ENCODE measurements at regions not wholly inside any gene's neighbourhood (a gene's known extent, or its start where the extent isn't known, plus 50 kb on each side); places are given as distances from the start of the nearest gene placed in this dataset.
A peak's percentile ranks its signal among the peaks of the same experiment; 100 is the strongest.

DNA sequence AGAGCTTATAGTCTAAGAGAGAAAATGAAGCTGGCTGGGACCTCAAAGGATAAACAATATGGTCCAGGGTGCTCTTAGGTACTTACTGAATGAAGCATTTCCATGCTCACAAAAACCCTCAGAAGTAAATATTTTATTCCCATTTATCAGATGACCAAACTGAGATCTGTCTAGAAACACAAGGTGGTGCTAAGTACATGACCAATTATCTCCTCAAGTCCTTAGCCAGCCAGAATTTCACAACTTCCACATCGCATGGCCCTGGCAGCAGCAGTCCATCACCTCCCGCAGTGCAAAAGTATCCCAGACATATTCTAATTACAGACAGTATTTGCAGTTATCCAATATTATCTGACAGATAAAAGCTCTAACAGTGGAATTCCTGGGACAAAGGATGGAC lies 321.7 kb upstream of the PROX1 start:
- DNase-seq = no peak
- no peaks in the 10 kb centered on the region for H3K27me3 ChIP-seq
- TF ChIP-seq POLR2AphosphoS5 (IDR thresholded peaks at IDR 0.05) (no peak), POLR2A (IDR thresholded peaks at IDR 0.05) (no peak), EP300 (IDR thresholded peaks at IDR 0.05; ENCODE audit: low read depth) (no peak)
- TF ChIP-seq, protein P1, sequence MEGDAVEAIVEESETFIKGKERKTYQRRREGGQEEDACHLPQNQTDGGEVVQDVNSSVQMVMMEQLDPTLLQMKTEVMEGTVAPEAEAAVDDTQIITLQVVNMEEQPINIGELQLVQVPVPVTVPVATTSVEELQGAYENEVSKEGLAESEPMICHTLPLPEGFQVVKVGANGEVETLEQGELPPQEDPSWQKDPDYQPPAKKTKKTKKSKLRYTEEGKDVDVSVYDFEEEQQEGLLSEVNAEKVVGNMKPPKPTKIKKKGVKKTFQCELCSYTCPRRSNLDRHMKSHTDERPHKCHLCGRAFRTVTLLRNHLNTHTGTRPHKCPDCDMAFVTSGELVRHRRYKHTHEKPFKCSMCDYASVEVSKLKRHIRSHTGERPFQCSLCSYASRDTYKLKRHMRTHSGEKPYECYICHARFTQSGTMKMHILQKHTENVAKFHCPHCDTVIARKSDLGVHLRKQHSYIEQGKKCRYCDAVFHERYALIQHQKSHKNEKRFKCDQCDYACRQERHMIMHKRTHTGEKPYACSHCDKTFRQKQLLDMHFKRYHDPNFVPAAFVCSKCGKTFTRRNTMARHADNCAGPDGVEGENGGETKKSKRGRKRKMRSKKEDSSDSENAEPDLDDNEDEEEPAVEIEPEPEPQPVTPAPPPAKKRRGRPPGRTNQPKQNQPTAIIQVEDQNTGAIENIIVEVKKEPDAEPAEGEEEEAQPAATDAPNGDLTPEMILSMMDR (IDR thresholded peaks at IDR 0.05) = no peak
- H3K9me3 ChIP-seq = no peaks in the 10 kb centered on the region
- no peak overlapping the region for H3K27ac ChIP-seq
- peaks cover 0 to 29% (median 14%) of the 10 kb centered on the region in 4 donors for H3K4me1 ChIP-seq
- intact Hi-C loops (cut with DNase I; ENCODE audit: low total_unique reads) = no loop called here
- 73 to 100% methylated on average over 1 to 2 of the region's 2 CpGs for WGBS, 2 donors (ENCODE audit: low coverage in 1 of 2)
- H3K36me3 ChIP-seq = no peaks in the 10 kb centered on the region
- in situ Hi-C loops (cut with MboI; ENCODE audit: low pct_ligation_motif_present in 1 of 4, low pct_unique_long_range_greater_than_20kb in 1 of 4, low sequenced_read_pairs in 3 of 4) = no loop called here
- no peak overlapping the region for H3K4me3 ChIP-seq

DNA sequence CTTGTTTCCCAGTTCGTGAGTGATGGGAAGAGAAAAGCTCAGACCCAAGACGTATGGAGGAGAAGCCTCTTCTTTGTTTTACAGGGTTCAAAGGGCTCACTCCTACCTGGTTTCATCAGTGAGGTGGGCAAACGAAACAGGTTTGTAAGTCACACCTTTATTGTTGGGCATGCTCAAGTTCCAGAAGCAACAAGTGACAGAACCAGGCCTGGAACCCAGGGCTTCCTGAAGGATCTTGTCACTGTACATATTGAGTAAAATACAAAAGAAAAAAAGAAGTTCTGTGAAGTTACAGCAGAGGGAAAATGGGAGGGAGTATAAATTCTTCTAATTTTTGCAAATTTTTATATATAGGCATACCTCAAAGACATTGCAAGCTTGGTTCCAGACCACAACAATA lies 320.9 kb upstream of the PROX1 start:
- TF ChIP-seq POLR2A (IDR thresholded peaks at IDR 0.05) (no peak), POLR2AphosphoS5 (IDR thresholded peaks at IDR 0.05) (no peak), EP300 (IDR thresholded peaks at IDR 0.05; ENCODE audit: low read depth) (no peak)
- TF ChIP-seq, protein P1 (IDR thresholded peaks at IDR 0.05) = no peak
- intact Hi-C loops (cut with DNase I; ENCODE audit: low total_unique reads) (no loop called here), in situ Hi-C loops (cut with MboI; ENCODE audit: low pct_ligation_motif_present in 1 of 4, low pct_unique_long_range_greater_than_20kb in 1 of 4, low sequenced_read_pairs in 3 of 4) (no loop called here)
- H3K4me1 ChIP-seq = peaks cover 0 to 29% (median 14%) of the 10 kb centered on the region in 4 donors
- DNase-seq = no peak
- H3K9me3 ChIP-seq = no peaks in the 10 kb centered on the region
- H3K36me3 ChIP-seq = no peaks in the 10 kb centered on the region
- 40 to 59% methylated on average over 1 to 3 of the region's 3 CpGs for WGBS, 2 donors (ENCODE audit: low coverage in 1 of 2)
- H3K27ac ChIP-seq = no peak overlapping the region
- H3K4me3 ChIP-seq = no peak overlapping the region
- H3K27me3 ChIP-seq = no peaks in the 10 kb centered on the region

DNA sequence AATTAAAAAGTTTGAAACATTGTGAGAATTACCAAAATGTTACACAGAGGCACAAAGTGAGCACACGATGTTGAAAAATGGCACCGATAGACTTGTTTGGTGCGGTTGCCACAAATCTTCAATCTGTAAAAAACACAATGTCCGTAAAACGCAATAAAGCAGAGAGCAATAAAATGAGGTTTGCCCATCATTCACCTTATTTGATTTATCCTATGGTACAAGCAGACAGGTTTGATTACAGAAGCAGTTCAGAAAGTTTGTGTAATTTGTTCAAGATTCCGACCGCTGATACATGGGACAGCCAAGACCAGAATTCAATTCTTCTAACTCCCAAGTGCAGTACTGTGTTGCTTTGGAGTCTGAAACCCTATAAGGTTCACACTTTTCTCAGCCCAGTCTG lies 318.3 kb upstream of the PROX1 start:
- H3K4me1 ChIP-seq = peaks cover 0 to 29% (median 14%) of the 10 kb centered on the region in 4 donors
- TF ChIP-seq, protein P1 (IDR thresholded peaks at IDR 0.05) = no peak
- TF ChIP-seq EP300 (IDR thresholded peaks at IDR 0.05; ENCODE audit: low read depth) (no peak), POLR2AphosphoS5 (IDR thresholded peaks at IDR 0.05) (no peak), POLR2A (IDR thresholded peaks at IDR 0.05) (no peak)
- 35 to 65% methylated on average over 5 to 7 of the region's 7 CpGs for WGBS, 2 donors (ENCODE audit: low coverage in 1 of 2)
- H3K27me3 ChIP-seq = no peaks in the 10 kb centered on the region
- H3K4me3 ChIP-seq = no peak overlapping the region
- intact Hi-C loops (cut with DNase I; ENCODE audit: low total_unique reads) (no loop called here), in situ Hi-C loops (cut with MboI; ENCODE audit: low pct_ligation_motif_present in 1 of 4, low pct_unique_long_range_greater_than_20kb in 1 of 4, low sequenced_read_pairs in 3 of 4) (no loop called here)
- H3K9me3 ChIP-seq = no peaks in the 10 kb centered on the region
- H3K36me3 ChIP-seq = no peaks in the 10 kb centered on the region
- DNase-seq = no peak
- H3K27ac ChIP-seq = peak overlapping the region in 2 of 4 donors; percentile 13 to 34

DNA sequence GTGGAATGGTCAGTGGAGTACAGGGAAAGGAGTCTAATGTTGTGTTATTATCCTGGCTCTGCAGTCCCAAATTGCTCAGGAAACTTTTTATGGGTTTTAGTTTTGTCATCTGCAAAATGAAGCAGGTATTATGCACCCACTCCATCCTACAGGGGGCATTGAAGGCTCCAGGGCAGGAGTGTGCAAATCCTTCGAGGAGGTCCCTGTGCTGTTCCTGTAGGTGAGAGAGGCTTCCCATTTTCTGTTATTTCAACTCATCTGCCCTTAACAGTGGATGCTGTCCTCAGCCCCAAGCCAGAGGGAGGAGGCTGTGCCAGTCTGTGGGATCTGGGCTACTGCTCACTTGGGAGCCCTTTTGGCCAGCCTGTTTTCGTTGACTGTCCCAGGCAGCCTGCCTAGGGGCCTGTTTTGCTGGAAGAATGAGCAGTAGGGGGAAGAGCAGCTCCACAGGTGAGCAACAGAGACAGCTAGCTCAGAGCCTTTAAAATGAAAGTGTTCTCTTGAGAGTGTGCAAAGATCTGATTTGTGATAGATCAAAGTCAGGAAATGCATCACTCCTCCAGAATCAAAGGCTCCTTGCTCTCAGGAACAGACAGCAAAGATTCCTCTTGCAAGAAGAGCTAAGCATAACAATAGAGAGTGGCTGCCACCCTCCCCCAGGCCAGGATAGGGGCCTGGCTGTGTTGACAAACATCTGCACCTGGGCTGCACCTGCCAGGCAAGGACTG lies 317.6 kb upstream of the PROX1 start:
- Histone ChIP-seq H3K36me3 (no peaks in the 10 kb centered on the region), H3K27ac (peak overlapping the region in 2 of 4 donors; percentile 13 to 34), H3K9me3 (no peaks in the 10 kb centered on the region), H3K27me3 (no peaks in the 10 kb centered on the region), H3K4me3 (no peak overlapping the region), H3K4me1 (peaks cover 0 to 29% (median 14%) of the 10 kb centered on the region in 4 donors)
- 23 to 40% methylated on average over 1 to 2 of the region's 2 CpGs for WGBS, 2 donors (ENCODE audit: low coverage in 1 of 2)
- intact Hi-C loops (cut with DNase I; ENCODE audit: low total_unique reads) (no loop called here), in situ Hi-C loops (cut with MboI; ENCODE audit: low pct_ligation_motif_present in 1 of 4, low pct_unique_long_range_greater_than_20kb in 1 of 4, low sequenced_read_pairs in 3 of 4) (no loop called here)
- peak; percentile 37 for DNase-seq
- TF ChIP-seq POLR2A (IDR thresholded peaks at IDR 0.05) (no peak), POLR2AphosphoS5 (IDR thresholded peaks at IDR 0.05) (no peak), EP300 (IDR thresholded peaks at IDR 0.05; ENCODE audit: low read depth) (no peak)
- TF ChIP-seq, protein P1 (IDR thresholded peaks at IDR 0.05) = no peak
